Vagina (tissue), 2 donors: ENCODE measurements at regions not wholly inside any gene's neighbourhood (a gene's known extent, or its start where the extent isn't known, plus 50 kb on each side); places are given as distances from the start of the nearest gene placed in this dataset.

Experiments used
- POLR2A ChIP-seq, 2 donors: fragments of 450-650 bp; IDR thresholded peaks; one replicate each; pipeline ENCODE4 v1.6.1; 2017; ENCODE audit warnings: antibody characterized with exemption in 2 of 2, mild to moderate bottlenecking in 2 of 2, moderate library complexity in 2 of 2
- TF ChIP-seq, protein P1 (sequence below), 3 experiments: fragments of 450-650 bp in 2 of 3; fragments of 200-600 bp in 1 of 3; sonication (generic) in 1 of 3; IDR thresholded peaks; one replicate each; pipeline ENCODE4 v1.5.1; 2017 to 2019; ENCODE audit warnings: antibody characterized with exemption in 3 of 3, mild to moderate bottlenecking in 2 of 3, moderate library complexity in 2 of 3

DNA sequence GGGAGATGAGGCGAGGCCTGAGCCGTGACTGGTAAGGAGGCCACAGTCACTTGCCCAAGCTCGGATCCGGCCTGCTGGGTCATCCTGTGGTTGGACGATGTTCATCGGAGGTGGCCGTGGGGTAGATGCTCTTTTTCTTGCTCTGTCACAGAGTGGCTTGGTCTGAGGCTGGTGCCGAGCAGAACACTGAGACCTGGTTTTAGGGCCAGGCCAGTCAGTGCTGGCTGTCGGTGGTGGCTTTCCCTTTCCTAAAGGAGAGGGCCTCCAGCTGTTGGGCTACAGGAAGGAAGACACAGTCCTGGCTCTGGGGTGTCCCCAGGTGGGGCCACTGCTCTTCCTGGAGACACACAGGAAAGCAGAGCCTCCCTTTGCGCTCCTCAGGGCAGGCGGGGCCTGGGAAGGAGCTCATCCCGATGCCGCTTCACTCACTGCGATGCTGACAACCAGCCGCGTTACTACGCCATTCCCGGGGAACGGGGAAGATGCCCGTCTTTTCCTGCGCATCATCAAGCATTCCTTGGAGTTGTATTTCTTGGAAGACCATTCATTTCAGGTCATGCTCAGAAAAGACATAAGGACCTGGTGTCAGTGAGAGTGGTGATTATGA lies 254.8 kb upstream of the IRX4 start:
- TF ChIP-seq, protein P1, sequence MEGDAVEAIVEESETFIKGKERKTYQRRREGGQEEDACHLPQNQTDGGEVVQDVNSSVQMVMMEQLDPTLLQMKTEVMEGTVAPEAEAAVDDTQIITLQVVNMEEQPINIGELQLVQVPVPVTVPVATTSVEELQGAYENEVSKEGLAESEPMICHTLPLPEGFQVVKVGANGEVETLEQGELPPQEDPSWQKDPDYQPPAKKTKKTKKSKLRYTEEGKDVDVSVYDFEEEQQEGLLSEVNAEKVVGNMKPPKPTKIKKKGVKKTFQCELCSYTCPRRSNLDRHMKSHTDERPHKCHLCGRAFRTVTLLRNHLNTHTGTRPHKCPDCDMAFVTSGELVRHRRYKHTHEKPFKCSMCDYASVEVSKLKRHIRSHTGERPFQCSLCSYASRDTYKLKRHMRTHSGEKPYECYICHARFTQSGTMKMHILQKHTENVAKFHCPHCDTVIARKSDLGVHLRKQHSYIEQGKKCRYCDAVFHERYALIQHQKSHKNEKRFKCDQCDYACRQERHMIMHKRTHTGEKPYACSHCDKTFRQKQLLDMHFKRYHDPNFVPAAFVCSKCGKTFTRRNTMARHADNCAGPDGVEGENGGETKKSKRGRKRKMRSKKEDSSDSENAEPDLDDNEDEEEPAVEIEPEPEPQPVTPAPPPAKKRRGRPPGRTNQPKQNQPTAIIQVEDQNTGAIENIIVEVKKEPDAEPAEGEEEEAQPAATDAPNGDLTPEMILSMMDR (IDR thresholded peaks at IDR 0.05) = no peak
- no peak for TF ChIP-seq POLR2A (IDR thresholded peaks at IDR 0.05)
